ENCODE measurements at regions not wholly inside any gene's neighbourhood (a gene's known extent, or its start where the extent isn't known, plus 50 kb on each side); places are given as distances from the start of the nearest gene placed in this dataset.
A peak's percentile ranks its signal among the peaks of the same experiment; 100 is the strongest.

DNA sequence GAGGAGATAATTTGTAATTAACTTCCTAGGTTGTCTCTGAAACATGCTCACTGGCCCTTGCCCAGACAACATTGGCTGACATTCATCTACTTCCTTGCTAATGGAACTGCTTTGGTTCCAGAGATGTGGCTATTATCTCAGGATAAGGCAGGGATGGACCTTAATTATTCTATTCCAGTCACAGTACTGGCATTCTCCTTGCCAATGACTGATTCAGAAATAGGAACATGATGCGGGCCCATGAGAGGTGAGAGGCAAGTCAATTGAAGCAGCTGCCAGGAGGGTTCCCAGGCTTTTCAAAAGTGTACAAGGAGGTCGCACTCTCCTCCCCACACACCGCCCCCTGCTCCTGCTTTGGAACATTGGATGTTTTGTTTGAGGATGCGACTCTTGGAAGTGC lies 109.6 kb upstream of the DGKB start:
- H3K36me3 ChIP-seq (ENCODE audit: control insufficient read depth, insufficient read depth, low read length) = no peaks in the 10 kb centered on the region
- no peaks in the 10 kb centered on the region; the same call in 1 of the 2 replicates for H3K27me3 ChIP-seq (replicated peaks; ENCODE audit: control insufficient read depth, insufficient read depth, low read length)
- H3K4me3 ChIP-seq (replicated peaks; ENCODE audit: low read depth, low read length) = no peak overlapping the region
- no peak for DNase-seq (ENCODE audit: extremely low read depth, insufficient read length)
- TF ChIP-seq, protein P1, sequence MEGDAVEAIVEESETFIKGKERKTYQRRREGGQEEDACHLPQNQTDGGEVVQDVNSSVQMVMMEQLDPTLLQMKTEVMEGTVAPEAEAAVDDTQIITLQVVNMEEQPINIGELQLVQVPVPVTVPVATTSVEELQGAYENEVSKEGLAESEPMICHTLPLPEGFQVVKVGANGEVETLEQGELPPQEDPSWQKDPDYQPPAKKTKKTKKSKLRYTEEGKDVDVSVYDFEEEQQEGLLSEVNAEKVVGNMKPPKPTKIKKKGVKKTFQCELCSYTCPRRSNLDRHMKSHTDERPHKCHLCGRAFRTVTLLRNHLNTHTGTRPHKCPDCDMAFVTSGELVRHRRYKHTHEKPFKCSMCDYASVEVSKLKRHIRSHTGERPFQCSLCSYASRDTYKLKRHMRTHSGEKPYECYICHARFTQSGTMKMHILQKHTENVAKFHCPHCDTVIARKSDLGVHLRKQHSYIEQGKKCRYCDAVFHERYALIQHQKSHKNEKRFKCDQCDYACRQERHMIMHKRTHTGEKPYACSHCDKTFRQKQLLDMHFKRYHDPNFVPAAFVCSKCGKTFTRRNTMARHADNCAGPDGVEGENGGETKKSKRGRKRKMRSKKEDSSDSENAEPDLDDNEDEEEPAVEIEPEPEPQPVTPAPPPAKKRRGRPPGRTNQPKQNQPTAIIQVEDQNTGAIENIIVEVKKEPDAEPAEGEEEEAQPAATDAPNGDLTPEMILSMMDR (IDR thresholded peaks at IDR 0.05; ENCODE audit: insufficient read depth, low read length, poor library complexity, severe bottlenecking) = no peak

DNA sequence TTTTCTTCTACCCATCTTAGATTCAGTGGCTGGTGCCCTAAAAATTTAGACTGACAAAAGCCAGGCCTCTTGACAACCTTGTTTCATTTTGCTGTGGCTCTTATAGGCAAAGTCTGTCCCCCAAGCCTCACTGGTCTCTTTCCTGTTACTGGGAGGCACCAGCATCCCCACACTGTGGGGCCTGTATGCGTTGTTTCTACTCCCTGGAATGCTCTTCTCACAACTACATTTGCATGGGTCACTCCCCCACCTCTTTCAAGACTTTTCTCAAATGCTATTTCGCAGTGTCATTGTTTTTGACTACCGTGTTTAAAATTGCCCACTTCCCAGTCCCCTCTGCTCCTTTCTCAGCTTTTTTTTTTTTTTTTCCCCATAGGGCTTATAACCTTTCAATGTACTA lies 108.7 kb upstream of the DGKB start:
- no peak for DNase-seq (ENCODE audit: extremely low read depth, insufficient read length)
- TF ChIP-seq, protein P1 (IDR thresholded peaks at IDR 0.05; ENCODE audit: insufficient read depth, low read length, poor library complexity, severe bottlenecking) = no peak
- no peaks in the 10 kb centered on the region for H3K36me3 ChIP-seq (ENCODE audit: control insufficient read depth, insufficient read depth, low read length)
- H3K27me3 ChIP-seq (replicated peaks; ENCODE audit: control insufficient read depth, insufficient read depth, low read length) = no peaks in the 10 kb centered on the region; the same call in 1 of the 2 replicates
- no peak overlapping the region for H3K4me3 ChIP-seq (replicated peaks; ENCODE audit: low read depth, low read length)

DNA sequence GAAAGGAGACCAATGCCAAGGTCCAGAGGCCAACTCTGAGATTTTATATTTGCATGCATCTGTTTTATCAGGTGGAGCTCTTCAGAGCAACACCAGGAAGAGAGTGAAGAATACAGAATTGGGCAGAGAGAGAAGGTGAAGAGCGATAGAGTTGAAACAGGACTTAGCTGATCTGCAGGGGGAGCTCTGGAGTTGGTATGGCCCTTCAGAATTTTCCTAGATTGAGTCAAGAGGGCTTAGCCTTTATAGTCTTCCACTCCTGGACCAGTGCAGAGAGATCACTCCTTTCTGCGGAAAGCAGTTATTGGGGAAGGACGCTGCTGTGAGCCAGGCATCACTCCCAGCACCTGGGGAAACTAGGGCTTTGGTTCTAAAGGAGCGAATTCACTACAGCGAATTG lies 105.0 kb upstream of the DGKB start:
- TF ChIP-seq, protein P1 (IDR thresholded peaks at IDR 0.05; ENCODE audit: insufficient read depth, low read length, poor library complexity, severe bottlenecking) = peak; percentile 39
- no peaks in the 10 kb centered on the region for H3K36me3 ChIP-seq (ENCODE audit: control insufficient read depth, insufficient read depth, low read length)
- no peak overlapping the region for H3K4me3 ChIP-seq (replicated peaks; ENCODE audit: low read depth, low read length)
- H3K27me3 ChIP-seq (replicated peaks; ENCODE audit: control insufficient read depth, insufficient read depth, low read length) = no peaks in the 10 kb centered on the region
- no peak for DNase-seq (ENCODE audit: extremely low read depth, insufficient read length)

DNA sequence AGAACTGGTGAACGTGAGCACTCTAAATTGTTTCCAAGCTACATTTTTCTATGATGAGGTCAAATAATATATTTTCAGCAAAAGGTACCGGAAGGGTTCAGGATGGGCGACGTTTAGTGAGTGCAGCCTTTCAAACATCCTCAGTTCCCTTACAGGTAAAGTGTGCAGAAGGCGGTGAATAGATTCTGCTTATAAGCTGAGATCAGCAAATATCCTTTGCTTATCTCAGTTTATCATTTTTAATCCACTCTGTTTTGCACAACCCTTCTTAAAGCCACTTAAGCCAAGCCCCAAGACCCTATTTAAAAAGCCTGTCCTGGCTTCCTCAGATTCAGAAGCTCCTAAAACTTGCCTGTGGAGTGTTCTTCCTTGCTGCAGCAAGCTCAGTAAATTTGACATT lies 103.1 kb upstream of the DGKB start:
- no peaks in the 10 kb centered on the region for H3K27me3 ChIP-seq (replicated peaks; ENCODE audit: control insufficient read depth, insufficient read depth, low read length)
- no peak overlapping the region for H3K4me3 ChIP-seq (replicated peaks; ENCODE audit: low read depth, low read length)
- TF ChIP-seq, protein P1 (IDR thresholded peaks at IDR 0.05; ENCODE audit: insufficient read depth, low read length, poor library complexity, severe bottlenecking) = no peak
- DNase-seq (ENCODE audit: extremely low read depth, insufficient read length) = no peak
- H3K36me3 ChIP-seq (ENCODE audit: control insufficient read depth, insufficient read depth, low read length) = no peaks in the 10 kb centered on the region

DNA sequence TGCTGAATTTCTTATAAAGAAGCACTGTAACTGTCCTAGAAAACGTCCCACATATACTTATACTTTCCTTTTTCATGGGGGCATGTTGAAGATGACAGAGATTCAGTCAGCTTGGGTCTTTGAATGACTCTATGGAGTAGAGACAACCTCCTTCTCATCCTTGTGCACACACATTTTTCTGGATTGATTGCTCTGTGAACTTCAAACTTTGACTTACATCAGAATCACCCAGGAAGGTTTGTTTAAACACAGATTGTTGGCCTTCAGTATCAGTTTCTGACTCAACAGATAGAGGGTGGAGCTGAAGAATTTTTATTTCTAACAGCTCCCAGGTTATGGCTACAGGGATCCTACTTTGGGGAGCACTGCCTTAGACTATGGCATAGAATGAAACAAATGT lies 97.6 kb upstream of the DGKB start:
- TF ChIP-seq, protein P1 (IDR thresholded peaks at IDR 0.05; ENCODE audit: insufficient read depth, low read length, poor library complexity, severe bottlenecking) = no peak
- Histone ChIP-seq H3K27me3 (replicated peaks; ENCODE audit: control insufficient read depth, insufficient read depth, low read length) (no peaks in the 10 kb centered on the region), H3K4me3 (replicated peaks; ENCODE audit: low read depth, low read length) (no peak overlapping the region), H3K36me3 (ENCODE audit: control insufficient read depth, insufficient read depth, low read length) (no peaks in the 10 kb centered on the region)
- DNase-seq (ENCODE audit: extremely low read depth, insufficient read length) = no peak

DNA sequence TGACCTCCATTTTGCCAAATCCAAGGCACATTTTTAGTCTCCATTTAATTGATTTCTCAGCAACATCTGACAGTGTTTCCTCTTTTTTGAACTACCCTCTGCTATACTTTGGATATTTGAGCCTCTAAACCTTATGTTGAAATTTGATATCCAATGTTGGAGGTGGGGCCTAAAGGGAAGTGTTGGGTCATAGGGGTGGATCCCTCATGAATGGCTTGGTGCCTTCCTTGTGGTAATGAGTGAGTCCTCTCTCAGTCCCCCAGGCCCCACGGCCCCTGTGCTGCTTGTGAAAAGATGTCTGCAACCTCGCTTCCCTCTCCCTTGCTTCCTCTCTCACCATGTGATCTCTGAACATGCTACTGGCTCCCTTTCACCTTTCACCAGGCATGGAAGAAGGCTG lies 96.8 kb upstream of the DGKB start:
- no peaks in the 10 kb centered on the region for H3K27me3 ChIP-seq (replicated peaks; ENCODE audit: control insufficient read depth, insufficient read depth, low read length)
- no peak overlapping the region for H3K4me3 ChIP-seq (replicated peaks; ENCODE audit: low read depth, low read length)
- TF ChIP-seq, protein P1 (IDR thresholded peaks at IDR 0.05; ENCODE audit: insufficient read depth, low read length, poor library complexity, severe bottlenecking) = no peak
- DNase-seq (ENCODE audit: extremely low read depth, insufficient read length) = no peak
- no peaks in the 10 kb centered on the region for H3K36me3 ChIP-seq (ENCODE audit: control insufficient read depth, insufficient read depth, low read length)
